ENCODE measurements at regions not wholly inside any gene's neighbourhood (a gene's known extent, or its start where the extent isn't known, plus 50 kb on each side); places are given as distances from the start of the nearest gene placed in this dataset.

- H2AFZ ChIP-seq, result no peak overlapping the region
- H3K9me2 ChIP-seq (ENCODE audit: insufficient read depth), result peaks cover 10% of the 10 kb centered on the region
- no peak overlapping the region for H3K27ac ChIP-seq (ENCODE audit: low read depth)
- Mint-ChIP-seq H3K27me3 (ENCODE audit: insufficient read depth, low read depth, poor library complexity) (peaks cover 2% of the 10 kb centered on the region), H3K4me3 (no peak overlapping the region), H3K4me1 (peaks cover 21% of the 10 kb centered on the region), H3K9me3 (no peaks in the 10 kb centered on the region; the same call in 2 of the 3 replicates), H3K27ac (no peak overlapping the region), H3K36me3 (ENCODE audit: low read depth) (no peaks in the 10 kb centered on the region)
- H3K4me1 ChIP-seq (ENCODE audit: insufficient read depth), result peaks cover 9% of the 10 kb centered on the region; the same call in 1 of the 2 replicates
- no peaks in the 10 kb centered on the region for H3K27me3 ChIP-seq (ENCODE audit: insufficient read depth)
- H3K36me3 ChIP-seq (ENCODE audit: insufficient read depth), result no peaks in the 10 kb centered on the region
- no peaks in the 10 kb centered on the region for H4K20me1 ChIP-seq (replicated peaks; ENCODE audit: insufficient read depth)
- DNase-seq (ENCODE audit: low spot score) (no peak), ATAC-seq (no peak)
- H3K4me3 ChIP-seq, result no peak overlapping the region
- no peaks in the 10 kb centered on the region for H3F3A ChIP-seq (replicated peaks; ENCODE audit: low read depth)
- no peaks in the 10 kb centered on the region for H3K79me2 ChIP-seq (replicated peaks; ENCODE audit: insufficient read depth)
- H3K4me2 ChIP-seq, result no peak overlapping the region
- TF ChIP-seq, protein P1, sequence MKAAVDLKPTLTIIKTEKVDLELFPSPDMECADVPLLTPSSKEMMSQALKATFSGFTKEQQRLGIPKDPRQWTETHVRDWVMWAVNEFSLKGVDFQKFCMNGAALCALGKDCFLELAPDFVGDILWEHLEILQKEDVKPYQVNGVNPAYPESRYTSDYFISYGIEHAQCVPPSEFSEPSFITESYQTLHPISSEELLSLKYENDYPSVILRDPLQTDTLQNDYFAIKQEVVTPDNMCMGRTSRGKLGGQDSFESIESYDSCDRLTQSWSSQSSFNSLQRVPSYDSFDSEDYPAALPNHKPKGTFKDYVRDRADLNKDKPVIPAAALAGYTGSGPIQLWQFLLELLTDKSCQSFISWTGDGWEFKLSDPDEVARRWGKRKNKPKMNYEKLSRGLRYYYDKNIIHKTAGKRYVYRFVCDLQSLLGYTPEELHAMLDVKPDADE (IDR thresholded peaks at IDR 0.05), result no peak
- TF ChIP-seq, protein P2, sequence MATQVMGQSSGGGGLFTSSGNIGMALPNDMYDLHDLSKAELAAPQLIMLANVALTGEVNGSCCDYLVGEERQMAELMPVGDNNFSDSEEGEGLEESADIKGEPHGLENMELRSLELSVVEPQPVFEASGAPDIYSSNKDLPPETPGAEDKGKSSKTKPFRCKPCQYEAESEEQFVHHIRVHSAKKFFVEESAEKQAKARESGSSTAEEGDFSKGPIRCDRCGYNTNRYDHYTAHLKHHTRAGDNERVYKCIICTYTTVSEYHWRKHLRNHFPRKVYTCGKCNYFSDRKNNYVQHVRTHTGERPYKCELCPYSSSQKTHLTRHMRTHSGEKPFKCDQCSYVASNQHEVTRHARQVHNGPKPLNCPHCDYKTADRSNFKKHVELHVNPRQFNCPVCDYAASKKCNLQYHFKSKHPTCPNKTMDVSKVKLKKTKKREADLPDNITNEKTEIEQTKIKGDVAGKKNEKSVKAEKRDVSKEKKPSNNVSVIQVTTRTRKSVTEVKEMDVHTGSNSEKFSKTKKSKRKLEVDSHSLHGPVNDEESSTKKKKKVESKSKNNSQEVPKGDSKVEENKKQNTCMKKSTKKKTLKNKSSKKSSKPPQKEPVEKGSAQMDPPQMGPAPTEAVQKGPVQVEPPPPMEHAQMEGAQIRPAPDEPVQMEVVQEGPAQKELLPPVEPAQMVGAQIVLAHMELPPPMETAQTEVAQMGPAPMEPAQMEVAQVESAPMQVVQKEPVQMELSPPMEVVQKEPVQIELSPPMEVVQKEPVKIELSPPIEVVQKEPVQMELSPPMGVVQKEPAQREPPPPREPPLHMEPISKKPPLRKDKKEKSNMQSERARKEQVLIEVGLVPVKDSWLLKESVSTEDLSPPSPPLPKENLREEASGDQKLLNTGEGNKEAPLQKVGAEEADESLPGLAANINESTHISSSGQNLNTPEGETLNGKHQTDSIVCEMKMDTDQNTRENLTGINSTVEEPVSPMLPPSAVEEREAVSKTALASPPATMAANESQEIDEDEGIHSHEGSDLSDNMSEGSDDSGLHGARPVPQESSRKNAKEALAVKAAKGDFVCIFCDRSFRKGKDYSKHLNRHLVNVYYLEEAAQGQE (IDR thresholded peaks at IDR 0.05; ENCODE audit: unreplicated experiment), result no peak
- TF ChIP-seq EZH2 (IDR thresholded peaks at IDR 0.05; ENCODE audit: low read depth, unreplicated experiment) (no peak), NANOG (IDR thresholded peaks at IDR 0.05; ENCODE audit: borderline replicate concordance) (no peak), STAT1 (IDR thresholded peaks at IDR 0.05; ENCODE audit: unreplicated experiment) (no peak), EZH2phosphoT487 (IDR thresholded peaks at IDR 0.05; ENCODE audit: unreplicated experiment) (no peak), ZNF331 (CRISPR knock-in tag; IDR thresholded peaks at IDR 0.05; ENCODE audit: low read depth) (no peak), POLR2AphosphoS5 (IDR thresholded peaks at IDR 0.05; ENCODE audit: low read depth) (no peak), JUNB (IDR thresholded peaks at IDR 0.05; ENCODE audit: unreplicated experiment) (no peak)
- TF ChIP-seq, protein P3, sequence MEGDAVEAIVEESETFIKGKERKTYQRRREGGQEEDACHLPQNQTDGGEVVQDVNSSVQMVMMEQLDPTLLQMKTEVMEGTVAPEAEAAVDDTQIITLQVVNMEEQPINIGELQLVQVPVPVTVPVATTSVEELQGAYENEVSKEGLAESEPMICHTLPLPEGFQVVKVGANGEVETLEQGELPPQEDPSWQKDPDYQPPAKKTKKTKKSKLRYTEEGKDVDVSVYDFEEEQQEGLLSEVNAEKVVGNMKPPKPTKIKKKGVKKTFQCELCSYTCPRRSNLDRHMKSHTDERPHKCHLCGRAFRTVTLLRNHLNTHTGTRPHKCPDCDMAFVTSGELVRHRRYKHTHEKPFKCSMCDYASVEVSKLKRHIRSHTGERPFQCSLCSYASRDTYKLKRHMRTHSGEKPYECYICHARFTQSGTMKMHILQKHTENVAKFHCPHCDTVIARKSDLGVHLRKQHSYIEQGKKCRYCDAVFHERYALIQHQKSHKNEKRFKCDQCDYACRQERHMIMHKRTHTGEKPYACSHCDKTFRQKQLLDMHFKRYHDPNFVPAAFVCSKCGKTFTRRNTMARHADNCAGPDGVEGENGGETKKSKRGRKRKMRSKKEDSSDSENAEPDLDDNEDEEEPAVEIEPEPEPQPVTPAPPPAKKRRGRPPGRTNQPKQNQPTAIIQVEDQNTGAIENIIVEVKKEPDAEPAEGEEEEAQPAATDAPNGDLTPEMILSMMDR (conservative IDR thresholded peaks at IDR 0.05; ENCODE audit: low read depth in 2 of 2), result no peak
These were observed 182.1 kb upstream of the NAV2 start for GRCh38 chr11:19530505-19530904.
